ENCODE measurements at regions not wholly inside any gene's neighbourhood (a gene's known extent, or its start where the extent isn't known, plus 50 kb on each side); places are given as distances from the start of the nearest gene placed in this dataset.

DNA sequence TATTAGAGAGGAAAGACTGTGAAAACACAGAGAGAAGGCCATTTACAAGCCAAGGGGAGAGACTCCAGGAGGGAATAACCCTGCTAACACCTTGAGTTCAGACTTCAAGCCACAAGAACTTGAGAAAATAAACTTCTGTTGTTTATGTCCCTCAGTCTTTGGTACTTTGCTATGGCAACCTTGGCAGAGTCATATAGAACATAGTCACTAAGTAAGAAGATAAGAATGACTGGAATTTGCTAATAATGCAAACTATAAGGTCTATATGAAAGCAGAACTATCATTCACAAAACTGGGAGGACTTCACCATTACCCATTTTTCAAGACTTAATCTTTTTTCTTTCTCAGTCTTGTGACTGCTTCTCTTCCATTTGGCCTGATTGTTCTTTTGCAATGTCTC lies 767.3 kb upstream of the ADAMTS5 start:
- Mint-ChIP-seq H3K27me3 (ENCODE audit: unreplicated experiment) (no peaks in the 10 kb centered on the region), H3K36me3 (ENCODE audit: insufficient read depth, unreplicated experiment) (no peaks in the 10 kb centered on the region), H3K27ac (ENCODE audit: unreplicated experiment) (no peak overlapping the region), H3K9me3 (ENCODE audit: low read depth, unreplicated experiment) (no peaks in the 10 kb centered on the region), H3K4me3 (ENCODE audit: low read depth, unreplicated experiment) (no peak overlapping the region), H3K4me1 (ENCODE audit: low read depth, unreplicated experiment) (peaks cover 9% of the 10 kb centered on the region)
- BruUV-seq (replicated peaks): no TSS peak
- CTCF ChIA-PET: no interaction called here
- TF ChIP-seq, protein P1, sequence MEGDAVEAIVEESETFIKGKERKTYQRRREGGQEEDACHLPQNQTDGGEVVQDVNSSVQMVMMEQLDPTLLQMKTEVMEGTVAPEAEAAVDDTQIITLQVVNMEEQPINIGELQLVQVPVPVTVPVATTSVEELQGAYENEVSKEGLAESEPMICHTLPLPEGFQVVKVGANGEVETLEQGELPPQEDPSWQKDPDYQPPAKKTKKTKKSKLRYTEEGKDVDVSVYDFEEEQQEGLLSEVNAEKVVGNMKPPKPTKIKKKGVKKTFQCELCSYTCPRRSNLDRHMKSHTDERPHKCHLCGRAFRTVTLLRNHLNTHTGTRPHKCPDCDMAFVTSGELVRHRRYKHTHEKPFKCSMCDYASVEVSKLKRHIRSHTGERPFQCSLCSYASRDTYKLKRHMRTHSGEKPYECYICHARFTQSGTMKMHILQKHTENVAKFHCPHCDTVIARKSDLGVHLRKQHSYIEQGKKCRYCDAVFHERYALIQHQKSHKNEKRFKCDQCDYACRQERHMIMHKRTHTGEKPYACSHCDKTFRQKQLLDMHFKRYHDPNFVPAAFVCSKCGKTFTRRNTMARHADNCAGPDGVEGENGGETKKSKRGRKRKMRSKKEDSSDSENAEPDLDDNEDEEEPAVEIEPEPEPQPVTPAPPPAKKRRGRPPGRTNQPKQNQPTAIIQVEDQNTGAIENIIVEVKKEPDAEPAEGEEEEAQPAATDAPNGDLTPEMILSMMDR (IDR thresholded peaks at IDR 0.05; ENCODE audit: unreplicated experiment): no peak
- intact Hi-C loops (cut with micrococcal nuclease; ENCODE audit: unreplicated experiment): no loop called here
- DNase-seq: no peak

DNA sequence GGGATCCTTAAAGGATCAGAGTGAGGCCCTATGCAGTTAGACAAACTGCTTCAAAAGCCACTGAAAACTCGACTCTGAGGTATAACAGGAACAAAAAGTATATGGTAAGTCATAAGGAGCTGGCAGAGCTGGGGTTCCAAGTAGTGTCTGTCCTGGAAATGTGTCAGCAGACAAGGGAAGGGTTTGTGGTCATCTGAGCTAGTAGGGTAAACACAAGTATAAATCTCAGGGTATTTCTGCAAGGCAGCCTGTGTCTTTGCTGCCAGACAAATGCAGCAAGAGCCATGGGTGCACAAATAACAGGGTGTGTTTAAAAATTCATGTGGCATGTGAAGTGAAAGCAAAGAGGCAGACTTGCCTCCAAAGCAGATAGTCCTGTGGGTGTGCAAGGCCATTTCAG lies 759.0 kb upstream of the ADAMTS5 start:
- DNase-seq: no peak
- TF ChIP-seq, protein P1 (IDR thresholded peaks at IDR 0.05; ENCODE audit: unreplicated experiment): no peak
- H3K36me3 Mint-ChIP-seq (ENCODE audit: insufficient read depth, unreplicated experiment): no peaks in the 10 kb centered on the region
- CTCF ChIA-PET: no interaction called here
- H3K9me3 Mint-ChIP-seq (ENCODE audit: low read depth, unreplicated experiment): peaks cover 3% of the 10 kb centered on the region
- peaks cover 40% of the 10 kb centered on the region for H3K4me1 Mint-ChIP-seq (ENCODE audit: low read depth, unreplicated experiment)
- no peak overlapping the region for H3K4me3 Mint-ChIP-seq (ENCODE audit: low read depth, unreplicated experiment)
- no TSS peak for BruUV-seq (replicated peaks)
- intact Hi-C loops (cut with micrococcal nuclease; ENCODE audit: unreplicated experiment): loop anchor here (10.0 kb wide), 1 partner anchor 89 kb away; no protein-coding TSS in a partner anchor
- H3K27me3 Mint-ChIP-seq (ENCODE audit: unreplicated experiment): no peaks in the 10 kb centered on the region
- H3K27ac Mint-ChIP-seq (ENCODE audit: unreplicated experiment): no peak overlapping the region

DNA sequence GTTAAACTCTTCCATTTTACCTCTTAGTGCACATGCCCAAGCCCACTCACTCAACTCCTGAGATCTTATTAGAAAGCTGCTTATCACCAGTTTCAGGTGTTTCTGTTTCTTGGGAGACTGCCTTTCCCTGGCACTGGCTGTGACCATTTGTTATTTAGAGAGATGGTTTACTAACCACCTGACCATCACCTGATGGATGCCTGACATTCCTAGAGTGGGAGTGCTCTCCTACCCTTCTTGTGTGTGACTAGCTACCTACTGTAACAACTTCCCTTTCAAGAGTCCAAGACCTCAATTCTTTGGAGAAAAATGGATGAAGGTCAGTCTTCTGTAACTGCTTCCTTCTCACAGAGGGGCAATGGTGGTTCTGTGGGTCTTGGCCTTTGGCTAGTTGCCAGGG lies 755.2 kb upstream of the ADAMTS5 start:
- no peaks in the 10 kb centered on the region for H3K36me3 Mint-ChIP-seq (ENCODE audit: insufficient read depth, unreplicated experiment)
- peak overlapping the region; percentile 47 for H3K4me3 Mint-ChIP-seq (ENCODE audit: low read depth, unreplicated experiment)
- no TSS peak for BruUV-seq (replicated peaks)
- intact Hi-C loops (cut with micrococcal nuclease; ENCODE audit: unreplicated experiment): loop anchor here (10.0 kb wide), 1 partner anchor 93 kb away; no protein-coding TSS in a partner anchor
- DNase-seq: peak; percentile 40
- CTCF ChIA-PET: interaction anchor here (0.6 to 1.2 kb wide), 2 partner anchors 37 to 428 kb away, joined by 3 to 4 read pairs; no protein-coding TSS in a partner anchor
- no peaks in the 10 kb centered on the region for H3K27me3 Mint-ChIP-seq (ENCODE audit: unreplicated experiment)
- peaks cover 37% of the 10 kb centered on the region for H3K4me1 Mint-ChIP-seq (ENCODE audit: low read depth, unreplicated experiment)
- peak overlapping the region; percentile 90 for H3K27ac Mint-ChIP-seq (ENCODE audit: unreplicated experiment)
- TF ChIP-seq, protein P1 (IDR thresholded peaks at IDR 0.05; ENCODE audit: unreplicated experiment): no peak
- H3K9me3 Mint-ChIP-seq (ENCODE audit: low read depth, unreplicated experiment): peaks cover 5% of the 10 kb centered on the region

DNA sequence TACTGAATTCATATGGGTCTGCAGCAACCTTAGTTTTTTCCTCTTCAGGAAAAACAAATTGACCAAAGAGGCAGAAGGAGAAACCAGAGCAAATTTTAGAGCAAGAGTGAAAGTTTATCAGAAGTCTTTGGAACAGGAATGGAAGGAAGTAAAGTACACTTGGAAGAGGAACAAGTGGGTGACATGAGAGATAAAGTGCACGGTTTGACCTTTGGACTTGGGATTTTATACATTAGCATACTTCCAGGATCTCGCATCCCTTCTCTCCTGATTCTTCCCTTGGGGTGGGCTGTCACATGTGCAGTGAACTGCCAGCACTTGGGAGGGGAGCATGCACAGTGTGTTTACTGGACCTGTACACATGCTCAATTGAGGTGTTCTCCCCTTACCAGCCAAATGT lies 754.8 kb upstream of the ADAMTS5 start:
- peak overlapping the region; percentile 90 for H3K27ac Mint-ChIP-seq (ENCODE audit: unreplicated experiment)
- H3K9me3 Mint-ChIP-seq (ENCODE audit: low read depth, unreplicated experiment): peaks cover 5% of the 10 kb centered on the region
- TF ChIP-seq, protein P1 (IDR thresholded peaks at IDR 0.05; ENCODE audit: unreplicated experiment): no peak
- H3K27me3 Mint-ChIP-seq (ENCODE audit: unreplicated experiment): no peaks in the 10 kb centered on the region
- DNase-seq: peak; percentile 6
- no TSS peak for BruUV-seq (replicated peaks)
- intact Hi-C loops (cut with micrococcal nuclease; ENCODE audit: unreplicated experiment): loop anchor here (10.0 kb wide), 1 partner anchor 93 kb away; no protein-coding TSS in a partner anchor
- H3K4me3 Mint-ChIP-seq (ENCODE audit: low read depth, unreplicated experiment): peak overlapping the region; percentile 47
- no peaks in the 10 kb centered on the region for H3K36me3 Mint-ChIP-seq (ENCODE audit: insufficient read depth, unreplicated experiment)
- H3K4me1 Mint-ChIP-seq (ENCODE audit: low read depth, unreplicated experiment): peaks cover 33% of the 10 kb centered on the region
- CTCF ChIA-PET: interaction anchor here (0.6 to 1.2 kb wide), 2 partner anchors 38 to 428 kb away, joined by 3 to 4 read pairs; no protein-coding TSS in a partner anchor
